AG04449 (cell line): ENCODE measurements at regions not wholly inside any gene's neighbourhood (a gene's known extent, or its start where the extent isn't known, plus 50 kb on each side); places are given as distances from the start of the nearest gene placed in this dataset.

Source experiments
- CTCF ChIA-PET: fragments of 350-600 bp; formaldehyde crosslinking; extraction: SDS; loops from one replicate; lab custom pipeline; 2021; ENCODE audit warnings: antibody characterized with exemption; lab: Yijun Ruan, JAX
- POLR2A ChIA-PET: fragments of 400-600, 350-600 bp; formaldehyde crosslinking; extraction: SDS; loops from one replicate; lab custom pipeline; 2020; ENCODE audit warnings: antibody characterized with exemption, inconsistent platforms; lab: Yijun Ruan, JAX
- DNase-seq: peaks from one replicate; pipeline ENCODE4 v3.0.0-alpha.2; 2010; ENCODE audit warnings: low read depth, low spot score
- H3K4me3 ChIP-seq: 2 replicates; pipeline ENCODE4 v1.5.1; 2011; ENCODE audit warnings: low read depth, mild to moderate bottlenecking, control low read depth, low read length
- TF ChIP-seq, protein P1 (sequence below): IDR thresholded peaks from one replicate; pipeline ENCODE4 v1.5.1; 2011; ENCODE audit warnings: mild to moderate bottlenecking, moderate library complexity, low read length, control low read depth, inconsistent platforms; ENCODE audit not compliant: insufficient read depth; ENCODE audit errors: missing control alignments

- TF ChIP-seq, protein P1, sequence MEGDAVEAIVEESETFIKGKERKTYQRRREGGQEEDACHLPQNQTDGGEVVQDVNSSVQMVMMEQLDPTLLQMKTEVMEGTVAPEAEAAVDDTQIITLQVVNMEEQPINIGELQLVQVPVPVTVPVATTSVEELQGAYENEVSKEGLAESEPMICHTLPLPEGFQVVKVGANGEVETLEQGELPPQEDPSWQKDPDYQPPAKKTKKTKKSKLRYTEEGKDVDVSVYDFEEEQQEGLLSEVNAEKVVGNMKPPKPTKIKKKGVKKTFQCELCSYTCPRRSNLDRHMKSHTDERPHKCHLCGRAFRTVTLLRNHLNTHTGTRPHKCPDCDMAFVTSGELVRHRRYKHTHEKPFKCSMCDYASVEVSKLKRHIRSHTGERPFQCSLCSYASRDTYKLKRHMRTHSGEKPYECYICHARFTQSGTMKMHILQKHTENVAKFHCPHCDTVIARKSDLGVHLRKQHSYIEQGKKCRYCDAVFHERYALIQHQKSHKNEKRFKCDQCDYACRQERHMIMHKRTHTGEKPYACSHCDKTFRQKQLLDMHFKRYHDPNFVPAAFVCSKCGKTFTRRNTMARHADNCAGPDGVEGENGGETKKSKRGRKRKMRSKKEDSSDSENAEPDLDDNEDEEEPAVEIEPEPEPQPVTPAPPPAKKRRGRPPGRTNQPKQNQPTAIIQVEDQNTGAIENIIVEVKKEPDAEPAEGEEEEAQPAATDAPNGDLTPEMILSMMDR = no peak
- DNase-seq = no peak
- H3K4me3 ChIP-seq = no peak overlapping the region
- POLR2A ChIA-PET = no interaction called here
- CTCF ChIA-PET = no interaction called here
Observed at GRCh38 chr5:176721509-176721908, 74.2 kb downstream of the TSPAN17 start.

- TF ChIP-seq, protein P1 = no peak
- H3K4me3 ChIP-seq = no peak overlapping the region
- CTCF ChIA-PET = interaction anchor here (1.4 kb wide), 1 partner anchor 10 kb away, joined by 3 read pairs; no protein-coding TSS in a partner anchor
- POLR2A ChIA-PET = no interaction called here
- no peak for DNase-seq
Observed at GRCh38 chr5:176722757-176723156, 75.5 kb downstream of the TSPAN17 start.

DNA sequence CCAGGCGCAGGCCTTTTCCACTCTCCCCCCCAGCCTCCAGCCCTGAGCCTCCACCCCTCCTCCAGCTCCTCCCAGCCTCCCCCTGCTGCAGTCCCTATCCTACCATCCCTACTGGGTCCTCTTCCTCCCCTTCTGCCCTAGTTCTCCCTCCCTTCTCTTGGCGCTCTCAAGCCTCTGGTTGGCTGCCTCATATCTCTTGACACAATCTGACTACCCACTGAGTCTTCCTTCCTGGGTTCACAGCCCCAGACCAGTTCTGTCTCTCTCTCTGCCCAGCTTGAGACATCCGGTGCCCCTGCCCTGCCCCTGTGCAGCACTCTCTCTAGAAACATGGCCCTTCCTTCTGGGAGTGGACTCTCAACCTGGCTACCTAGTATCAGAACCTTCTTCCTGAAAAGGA lies 76.2 kb downstream of the TSPAN17 start:
- TF ChIP-seq, protein P1 = no peak
- H3K4me3 ChIP-seq = no peak overlapping the region
- POLR2A ChIA-PET = no interaction called here
- CTCF ChIA-PET = interaction anchor here (1.4 kb wide), 1 partner anchor 11 kb away, joined by 3 read pairs; no protein-coding TSS in a partner anchor
- no peak for DNase-seq

DNA sequence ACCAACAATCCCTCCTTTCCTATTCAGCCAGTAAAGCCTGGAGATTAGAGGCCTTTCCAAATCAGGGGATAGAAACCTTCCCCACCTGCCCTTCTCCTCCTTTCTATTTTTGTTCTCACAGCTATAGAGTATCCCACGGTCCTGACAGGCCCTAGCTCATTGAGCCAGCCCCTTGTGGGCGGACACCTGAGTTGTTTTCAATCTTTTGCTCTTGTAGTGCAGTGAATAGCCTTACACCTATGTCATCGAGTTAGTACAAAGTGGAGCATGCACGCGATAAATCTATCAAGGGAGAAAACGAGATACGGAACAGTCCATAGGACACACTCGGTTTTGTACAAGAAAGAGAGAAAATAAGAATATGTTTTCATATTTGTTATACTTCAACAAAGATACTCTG lies 77.2 kb downstream of the TSPAN17 start:
- DNase-seq = no peak
- TF ChIP-seq, protein P1 = no peak
- ChIA-PET CTCF (no interaction called here), POLR2A (no interaction called here)
- no peak overlapping the region for H3K4me3 ChIP-seq

- ChIA-PET POLR2A (no interaction called here), CTCF (no interaction called here)
- DNase-seq = no peak
- no peak overlapping the region for H3K4me3 ChIP-seq
- TF ChIP-seq, protein P1 = no peak
Observed at GRCh38 chr5:176725521-176726280, 78.4 kb downstream of the TSPAN17 start.

- ChIA-PET POLR2A (no interaction called here), CTCF (no interaction called here)
- DNase-seq = no peak
- TF ChIP-seq, protein P1 = no peak
- no peak overlapping the region for H3K4me3 ChIP-seq
Observed at GRCh38 chr5:176726746-176727527, 79.7 kb downstream of the TSPAN17 start.
